Osteocyte (in vitro differentiated cells): ENCODE measurements at regions not wholly inside any gene's neighbourhood (a gene's known extent, or its start where the extent isn't known, plus 50 kb on each side); places are given as distances from the start of the nearest gene placed in this dataset.
"Not testable (repeated sequence)": the region's sequence is repeated elsewhere in the genome, so short reads cannot be mapped to it uniquely, and the experiment has no call there.

Experiments
- DNase-seq: peaks from one replicate; pipeline ENCODE4 v3.0.0; 2021; ENCODE audit warnings: mixed read lengths; ENCODE audit not compliant: unreplicated experiment; ENCODE audit errors: extremely low spot score
- H3K27ac Mint-ChIP-seq: one replicate; pipeline ENCODE4 v1.8.0; 2021; ENCODE audit warnings: mild to moderate bottlenecking, mixed read lengths; ENCODE audit not compliant: unreplicated experiment
- H3K27me3 Mint-ChIP-seq: one replicate; pipeline ENCODE4 v1.8.0; 2021; ENCODE audit warnings: mixed read lengths; ENCODE audit not compliant: unreplicated experiment
- H3K36me3 Mint-ChIP-seq: one replicate; pipeline ENCODE4 v1.8.0; 2021; ENCODE audit warnings: mixed read lengths; ENCODE audit not compliant: unreplicated experiment
- H3K4me1 Mint-ChIP-seq: one replicate; pipeline ENCODE4 v1.8.0; 2021; ENCODE audit warnings: mixed read lengths; ENCODE audit not compliant: unreplicated experiment
- H3K4me3 Mint-ChIP-seq: one replicate; pipeline ENCODE4 v1.8.0; 2021; ENCODE audit warnings: mild to moderate bottlenecking, moderate library complexity, mixed read lengths; ENCODE audit not compliant: unreplicated experiment
- H3K9me3 Mint-ChIP-seq: one replicate; pipeline ENCODE4 v1.8.0; 2021; ENCODE audit warnings: mixed read lengths; ENCODE audit not compliant: unreplicated experiment
- TF ChIP-seq, protein P1 (sequence below): fragments of 200-600 bp; sonication (generic); IDR thresholded peaks from 2 replicates; pipeline ENCODE4 v1.5.0; 2021; ENCODE audit warnings: antibody characterized with exemption, mild to moderate bottlenecking, moderate library complexity

DNA sequence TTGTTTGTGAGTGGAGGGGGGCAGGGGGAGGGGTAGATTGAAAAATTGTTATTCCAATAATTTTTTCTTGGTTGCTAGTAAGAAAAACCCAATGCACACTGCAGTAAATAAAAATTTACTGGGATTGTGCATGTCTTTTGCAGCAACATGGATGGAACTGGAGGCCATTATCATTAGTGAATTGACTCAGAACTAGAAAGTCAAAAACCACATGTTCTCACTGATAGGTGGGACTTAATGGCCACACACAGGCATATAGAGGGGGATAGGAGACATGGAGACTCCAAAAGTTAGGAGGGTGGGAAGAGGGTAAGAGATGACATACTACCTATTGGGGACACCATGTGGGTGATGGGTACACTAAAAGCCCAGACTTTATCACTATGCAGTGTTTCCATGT is 67.2 kb downstream of the BUB3 start:
- Mint-ChIP-seq H3K36me3 (no peaks in the 10 kb centered on the region), H3K4me3 (no peak overlapping the region), H3K27ac (no peak overlapping the region), H3K4me1 (no peaks in the 10 kb centered on the region), H3K27me3 (no peaks in the 10 kb centered on the region), H3K9me3 (peaks cover 7% of the 10 kb centered on the region)
- peak; percentile 2 for DNase-seq
- TF ChIP-seq, protein P1, sequence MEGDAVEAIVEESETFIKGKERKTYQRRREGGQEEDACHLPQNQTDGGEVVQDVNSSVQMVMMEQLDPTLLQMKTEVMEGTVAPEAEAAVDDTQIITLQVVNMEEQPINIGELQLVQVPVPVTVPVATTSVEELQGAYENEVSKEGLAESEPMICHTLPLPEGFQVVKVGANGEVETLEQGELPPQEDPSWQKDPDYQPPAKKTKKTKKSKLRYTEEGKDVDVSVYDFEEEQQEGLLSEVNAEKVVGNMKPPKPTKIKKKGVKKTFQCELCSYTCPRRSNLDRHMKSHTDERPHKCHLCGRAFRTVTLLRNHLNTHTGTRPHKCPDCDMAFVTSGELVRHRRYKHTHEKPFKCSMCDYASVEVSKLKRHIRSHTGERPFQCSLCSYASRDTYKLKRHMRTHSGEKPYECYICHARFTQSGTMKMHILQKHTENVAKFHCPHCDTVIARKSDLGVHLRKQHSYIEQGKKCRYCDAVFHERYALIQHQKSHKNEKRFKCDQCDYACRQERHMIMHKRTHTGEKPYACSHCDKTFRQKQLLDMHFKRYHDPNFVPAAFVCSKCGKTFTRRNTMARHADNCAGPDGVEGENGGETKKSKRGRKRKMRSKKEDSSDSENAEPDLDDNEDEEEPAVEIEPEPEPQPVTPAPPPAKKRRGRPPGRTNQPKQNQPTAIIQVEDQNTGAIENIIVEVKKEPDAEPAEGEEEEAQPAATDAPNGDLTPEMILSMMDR, result no peak

DNA sequence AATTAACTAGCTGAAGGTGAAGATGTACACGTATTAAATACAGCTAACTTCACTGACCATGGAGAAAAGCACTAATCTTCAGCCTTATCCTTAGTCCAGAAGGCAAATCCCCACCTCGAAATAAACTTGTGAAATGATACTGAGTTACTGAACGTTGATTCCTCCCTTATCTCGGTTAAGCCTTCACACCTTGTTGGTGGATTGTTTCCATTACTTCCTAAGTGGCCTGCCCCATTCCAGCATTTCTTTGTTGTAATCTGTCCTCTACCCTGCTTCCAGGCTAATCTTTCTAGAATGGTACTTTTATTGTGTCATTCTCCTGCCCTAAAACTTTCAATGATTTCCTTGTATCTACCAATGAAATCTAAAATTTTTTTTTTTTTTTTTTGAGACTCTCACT is 68.6 kb downstream of the BUB3 start:
- Mint-ChIP-seq H3K9me3 (no peaks in the 10 kb centered on the region), H3K27me3 (no peaks in the 10 kb centered on the region), H3K4me3 (no peak overlapping the region), H3K27ac (no peak overlapping the region), H3K4me1 (no peaks in the 10 kb centered on the region), H3K36me3 (no peaks in the 10 kb centered on the region)
- TF ChIP-seq, protein P1, result no peak
- no peak for DNase-seq

DNA sequence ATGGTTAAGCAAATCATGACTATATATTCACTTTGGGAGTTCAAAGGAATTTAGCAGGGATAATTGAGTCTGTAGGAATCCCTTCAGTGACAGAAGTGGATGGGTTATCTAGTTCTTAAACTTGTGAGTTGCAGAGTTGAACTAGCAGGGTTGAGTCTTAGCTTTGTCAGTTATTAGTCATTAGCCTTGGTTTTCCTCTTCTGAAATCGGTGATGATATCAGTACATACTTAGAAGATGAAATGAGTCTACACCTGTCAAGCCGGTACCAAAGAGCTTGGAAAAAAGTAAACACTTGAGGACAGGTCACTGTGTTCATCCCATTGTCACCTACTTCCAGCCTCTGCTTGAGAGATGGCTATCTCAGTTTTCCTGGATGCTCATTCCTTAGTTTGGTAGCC is 73.5 kb downstream of the BUB3 start:
- Mint-ChIP-seq H3K27me3 (no peaks in the 10 kb centered on the region), H3K9me3 (no peaks in the 10 kb centered on the region), H3K27ac (no peak overlapping the region), H3K4me3 (no peak overlapping the region), H3K36me3 (no peaks in the 10 kb centered on the region), H3K4me1 (no peaks in the 10 kb centered on the region)
- no peak for DNase-seq
- TF ChIP-seq, protein P1, result no peak

DNA sequence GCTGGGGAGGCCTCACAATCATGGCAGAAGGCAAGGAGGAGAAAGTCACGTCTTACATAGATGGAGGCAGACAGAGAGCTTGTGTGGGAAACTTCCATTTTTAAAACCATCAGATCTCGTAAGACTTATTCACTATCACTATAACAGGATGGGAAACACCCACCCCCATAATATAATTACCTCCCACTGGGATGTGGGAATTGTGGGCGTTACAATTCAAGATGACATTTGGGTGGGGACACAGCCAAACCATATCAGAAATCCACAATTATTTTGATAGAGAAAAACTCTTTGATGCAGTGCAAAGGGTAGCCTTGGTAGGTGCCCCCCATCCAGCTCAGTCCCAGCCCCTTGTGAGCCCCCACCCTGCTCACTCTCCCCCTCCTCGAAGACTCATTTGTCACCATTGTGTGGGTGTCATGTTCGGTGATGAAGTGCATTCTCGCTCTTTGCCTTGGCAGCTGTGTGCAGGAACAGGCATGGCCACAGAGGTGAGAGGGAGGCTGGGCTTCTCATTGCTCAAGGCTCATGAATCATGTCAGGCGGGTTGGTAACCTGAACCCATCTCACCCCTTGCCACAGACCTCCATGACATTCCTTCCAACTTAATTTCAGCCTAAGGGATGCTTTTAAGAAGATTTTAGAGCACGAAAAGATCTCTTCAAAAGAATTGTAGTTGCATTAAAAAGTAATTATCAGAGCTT is 75.9 kb downstream of the BUB3 start:
- H3K4me3 Mint-ChIP-seq, result no peak overlapping the region
- no peaks in the 10 kb centered on the region for H3K27me3 Mint-ChIP-seq
- no peaks in the 10 kb centered on the region for H3K36me3 Mint-ChIP-seq
- no peaks in the 10 kb centered on the region for H3K4me1 Mint-ChIP-seq
- TF ChIP-seq, protein P1, result no peak
- peak; percentile 49 for DNase-seq
- H3K9me3 Mint-ChIP-seq, result peaks cover 7% of the 10 kb centered on the region
- no peak overlapping the region for H3K27ac Mint-ChIP-seq

DNA sequence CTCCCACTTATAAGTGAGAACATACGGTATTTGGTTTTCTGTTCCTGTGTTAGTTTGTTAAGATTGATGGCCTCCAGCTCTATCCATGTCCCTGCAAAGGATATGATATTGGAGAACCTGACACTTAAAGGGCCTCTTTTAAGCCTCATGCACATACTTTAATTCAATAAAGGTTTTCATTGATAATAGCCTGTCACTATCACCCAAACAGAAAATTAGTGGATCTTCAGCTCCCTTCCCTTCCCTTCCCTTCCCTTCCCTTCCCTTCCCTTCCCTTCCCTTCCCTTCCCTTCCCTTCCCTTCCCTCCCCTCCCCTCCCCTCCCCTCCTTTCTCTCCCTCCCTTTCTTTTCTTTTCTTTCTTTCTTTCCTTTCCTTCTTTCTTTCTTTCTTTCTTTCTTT is 78.7 kb downstream of the BUB3 start:
- not testable (repeated sequence) for H3K27me3 Mint-ChIP-seq, H3K4me3 Mint-ChIP-seq, DNase-seq, H3K4me1 Mint-ChIP-seq, H3K36me3 Mint-ChIP-seq, H3K27ac Mint-ChIP-seq
- H3K9me3 Mint-ChIP-seq, result peaks cover 15% of the 10 kb centered on the region

DNA sequence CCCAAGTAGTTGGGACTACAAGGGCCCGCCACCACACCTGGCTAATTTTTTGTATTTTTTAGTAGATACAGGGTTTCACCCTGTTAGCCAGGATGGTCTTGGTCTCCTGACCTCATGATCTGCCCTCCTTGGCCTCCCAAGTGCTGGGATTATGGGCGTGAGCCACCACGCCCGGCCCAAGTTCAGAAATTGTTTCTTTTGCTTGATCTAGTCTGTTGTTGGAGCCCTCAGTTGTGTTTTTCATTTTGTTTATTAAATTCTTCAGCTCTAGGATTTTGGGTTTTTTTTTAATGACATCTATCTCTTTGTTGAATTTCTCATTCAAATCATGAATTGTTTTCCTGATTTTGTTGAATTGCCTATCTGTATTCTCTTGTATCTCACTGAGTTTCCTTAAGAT is 80.8 kb downstream of the BUB3 start:
- not testable (repeated sequence) for DNase-seq, H3K36me3 Mint-ChIP-seq, H3K27me3 Mint-ChIP-seq, H3K4me3 Mint-ChIP-seq, H3K4me1 Mint-ChIP-seq, H3K27ac Mint-ChIP-seq
- peaks cover 15% of the 10 kb centered on the region for H3K9me3 Mint-ChIP-seq
